GM18498 (cell line): ENCODE measurements at regions not wholly inside any gene's neighbourhood (a gene's known extent, or its start where the extent isn't known, plus 50 kb on each side); places are given as distances from the start of the nearest gene placed in this dataset.

Experiments
- ATAC-seq: cut with Tn5 transposase; IDR thresholded peaks from one replicate; pipeline ENCODE4 v1.9.1; 2021; ENCODE audit warnings: mild to moderate bottlenecking, moderate library complexity; ENCODE audit not compliant: unreplicated experiment

GRCh38 chr9:663541-663940 lies 178.0 kb upstream of the DMRT1 start:
- ATAC-seq = no peak

- ATAC-seq = no peak
Measured at GRCh38 chr9:665296-665695, 176.2 kb upstream of the DMRT1 start.

DNA sequence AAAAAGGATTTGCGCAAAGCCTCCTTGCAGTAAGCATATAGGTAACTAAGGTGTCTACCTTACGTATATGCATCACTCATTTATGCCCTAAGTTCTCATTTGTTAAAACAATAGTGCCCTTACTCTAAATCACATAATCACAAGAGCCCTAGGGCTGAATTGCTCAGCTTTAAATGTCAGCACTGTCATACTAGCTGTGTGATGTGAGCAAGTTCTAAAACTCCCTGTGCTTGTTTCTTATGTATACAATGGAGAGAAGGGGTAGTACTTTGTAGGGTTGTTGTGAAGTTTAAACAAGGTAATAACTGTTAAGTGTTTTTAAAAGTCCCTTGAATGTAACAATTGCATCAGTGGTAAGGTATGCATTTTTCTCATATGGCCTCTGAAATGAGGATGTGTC lies 169.5 kb upstream of the DMRT1 start:
- no peak for ATAC-seq

DNA sequence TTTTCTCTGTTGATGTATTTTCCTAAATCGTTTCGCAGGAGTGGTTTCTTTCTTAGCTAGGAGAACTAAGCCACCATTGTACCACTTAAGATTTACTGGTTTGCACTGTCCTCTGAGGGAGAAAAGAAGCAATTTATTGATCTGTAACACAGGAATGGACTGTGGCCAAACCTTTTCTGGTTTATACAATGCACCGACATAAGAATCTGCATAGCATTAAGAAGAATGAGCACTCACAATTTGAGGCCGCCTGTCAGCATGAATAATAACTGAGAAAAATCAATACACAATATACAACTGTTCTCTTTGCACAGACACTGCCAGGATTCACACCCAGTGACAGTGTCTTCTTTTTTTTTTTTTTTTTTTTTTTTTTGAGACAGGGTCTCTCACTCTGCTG lies 168.6 kb upstream of the DMRT1 start:
- ATAC-seq = no peak

GRCh38 chr9:673264-673965 lies 168.1 kb upstream of the DMRT1 start:
- no peak for ATAC-seq

DNA sequence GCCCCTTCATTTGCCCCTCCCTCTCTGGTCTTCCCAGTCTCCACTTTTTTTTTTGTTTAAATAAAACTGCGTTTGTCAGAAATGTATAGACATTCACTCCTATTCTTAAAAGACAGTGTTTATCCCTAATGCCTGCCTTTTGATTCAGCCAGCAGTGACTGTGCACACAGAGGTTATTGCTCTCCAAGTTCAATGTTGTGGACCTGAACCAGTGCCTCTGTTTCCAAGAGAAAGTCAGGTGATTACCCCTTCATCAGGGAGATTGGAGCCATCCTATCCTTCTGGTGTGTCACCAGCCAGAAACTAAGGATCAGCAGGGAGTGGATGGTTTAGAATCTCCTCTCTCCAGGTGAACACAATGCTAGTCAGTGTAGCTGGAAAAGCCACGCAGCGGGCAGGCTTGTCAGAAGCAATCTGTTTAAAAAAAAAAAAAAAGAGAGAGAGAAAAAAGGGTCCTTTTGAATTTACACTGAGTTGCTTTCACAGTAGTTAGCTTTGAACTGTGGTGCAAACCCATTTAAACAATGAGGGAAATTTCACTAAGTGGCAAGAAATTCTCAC lies 167.5 kb upstream of the DMRT1 start:
- ATAC-seq = no peak

- no peak for ATAC-seq
Measured at GRCh38 chr9:675697-676370, 165.7 kb upstream of the DMRT1 start.

- ATAC-seq = no peak
Measured at GRCh38 chr9:676780-677438, 164.6 kb upstream of the DMRT1 start.

GRCh38 chr9:677461-678097 lies 163.9 kb upstream of the DMRT1 start:
- ATAC-seq = no peak

DNA sequence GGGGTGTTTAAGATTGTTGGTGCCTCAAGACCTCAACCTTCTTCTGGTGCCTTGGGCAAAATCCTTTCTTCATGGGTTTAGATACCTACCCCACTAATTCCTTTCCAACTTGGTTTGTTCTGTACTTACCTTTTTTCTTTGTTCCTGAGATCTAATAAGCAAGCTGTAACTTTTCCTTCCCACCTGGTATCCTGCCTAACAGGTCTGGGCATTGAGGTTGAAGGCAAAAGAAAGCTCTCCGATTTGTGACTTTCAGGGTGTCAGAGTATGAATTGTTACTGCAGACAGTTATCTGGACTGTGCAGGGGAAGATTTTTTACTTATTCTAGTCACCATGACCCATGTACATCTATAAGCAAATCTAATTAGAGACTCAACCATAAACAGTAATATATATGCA lies 162.6 kb upstream of the DMRT1 start:
- ATAC-seq = no peak

GRCh38 chr9:679462-679861 lies 162.0 kb upstream of the DMRT1 start:
- ATAC-seq = no peak

DNA sequence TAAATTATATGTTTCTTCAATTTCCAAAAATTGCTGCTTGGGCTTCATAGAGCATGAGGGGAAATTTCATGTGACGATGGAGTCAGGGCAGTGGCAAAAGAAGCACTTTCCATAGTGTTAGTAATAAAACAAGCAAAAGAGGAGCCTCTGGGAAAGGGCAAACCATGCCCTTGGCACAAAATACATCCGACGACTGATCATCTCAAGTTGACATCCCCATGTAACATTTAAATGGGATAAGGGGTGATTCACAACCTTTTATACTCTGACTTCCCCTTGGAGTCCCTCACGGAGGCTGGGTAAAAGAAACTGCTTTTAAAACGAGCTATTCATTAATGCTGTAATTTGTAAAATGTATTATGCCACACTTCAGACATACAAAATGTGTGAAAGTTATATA lies 161.4 kb upstream of the DMRT1 start:
- ATAC-seq = no peak

DNA sequence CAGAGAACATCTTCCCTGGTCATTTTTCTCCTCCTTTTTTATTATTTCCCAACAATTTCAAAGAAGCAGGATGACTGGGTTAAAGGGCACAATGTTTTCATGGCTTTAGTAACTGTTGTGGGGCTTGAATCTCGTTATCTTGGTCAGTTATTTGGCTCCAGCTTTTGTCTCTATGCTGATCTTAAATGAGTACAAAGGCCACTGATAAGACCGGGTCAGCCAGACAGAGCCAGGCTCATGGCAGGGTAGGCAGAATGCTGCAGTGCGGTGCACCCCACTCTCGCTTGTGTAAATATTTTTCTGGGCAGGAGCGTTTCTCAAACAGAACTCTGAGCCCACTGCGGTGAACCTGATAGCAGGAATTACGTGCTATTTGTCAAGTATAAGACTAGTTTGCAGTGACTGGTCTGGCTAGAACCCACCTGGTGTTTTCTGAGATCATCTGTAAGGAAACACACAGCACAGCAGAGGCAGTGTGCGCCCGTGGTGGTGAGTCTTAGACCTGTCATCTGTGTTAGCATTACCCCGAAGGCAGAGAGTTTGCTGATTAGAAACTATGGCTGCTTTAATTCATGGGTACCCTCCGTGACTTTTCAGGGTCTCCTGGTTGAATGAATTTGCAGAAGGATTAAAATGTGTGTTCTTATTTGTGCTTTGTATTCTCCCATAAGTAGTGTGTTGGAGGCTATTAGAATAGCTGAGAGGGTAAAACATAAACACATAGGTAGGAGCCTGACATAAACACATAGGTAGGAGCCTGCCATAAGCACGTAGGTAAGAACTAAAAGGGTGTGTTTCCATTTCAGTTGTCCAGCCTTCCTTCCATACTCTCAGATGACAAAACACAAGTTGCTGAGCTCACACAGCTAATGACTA lies 158.6 kb upstream of the DMRT1 start:
- ATAC-seq = no peak

DNA sequence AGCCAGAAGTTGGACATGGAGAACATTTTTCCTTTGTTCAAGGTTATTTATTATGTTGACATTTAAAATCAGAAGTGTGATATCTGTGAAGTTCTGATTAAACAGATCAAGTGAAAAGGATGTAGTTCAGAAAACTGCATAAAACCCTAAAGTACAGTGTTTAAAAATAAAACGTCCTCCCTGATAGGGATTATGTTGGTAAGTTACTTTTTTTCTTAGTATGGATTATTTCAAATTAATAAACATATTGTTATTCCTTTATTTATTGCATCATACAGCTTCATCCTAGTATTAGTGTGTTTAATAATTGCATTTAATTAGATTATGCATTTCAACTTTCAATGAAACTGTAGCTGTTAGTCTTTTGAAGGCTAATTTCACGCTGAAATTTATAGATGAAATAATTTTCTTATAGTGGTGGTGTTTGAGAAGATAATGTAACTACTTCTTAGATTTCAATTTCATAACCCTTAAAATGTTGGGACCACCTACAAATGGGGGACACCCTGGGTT lies 157.9 kb upstream of the DMRT1 start:
- no peak for ATAC-seq

DNA sequence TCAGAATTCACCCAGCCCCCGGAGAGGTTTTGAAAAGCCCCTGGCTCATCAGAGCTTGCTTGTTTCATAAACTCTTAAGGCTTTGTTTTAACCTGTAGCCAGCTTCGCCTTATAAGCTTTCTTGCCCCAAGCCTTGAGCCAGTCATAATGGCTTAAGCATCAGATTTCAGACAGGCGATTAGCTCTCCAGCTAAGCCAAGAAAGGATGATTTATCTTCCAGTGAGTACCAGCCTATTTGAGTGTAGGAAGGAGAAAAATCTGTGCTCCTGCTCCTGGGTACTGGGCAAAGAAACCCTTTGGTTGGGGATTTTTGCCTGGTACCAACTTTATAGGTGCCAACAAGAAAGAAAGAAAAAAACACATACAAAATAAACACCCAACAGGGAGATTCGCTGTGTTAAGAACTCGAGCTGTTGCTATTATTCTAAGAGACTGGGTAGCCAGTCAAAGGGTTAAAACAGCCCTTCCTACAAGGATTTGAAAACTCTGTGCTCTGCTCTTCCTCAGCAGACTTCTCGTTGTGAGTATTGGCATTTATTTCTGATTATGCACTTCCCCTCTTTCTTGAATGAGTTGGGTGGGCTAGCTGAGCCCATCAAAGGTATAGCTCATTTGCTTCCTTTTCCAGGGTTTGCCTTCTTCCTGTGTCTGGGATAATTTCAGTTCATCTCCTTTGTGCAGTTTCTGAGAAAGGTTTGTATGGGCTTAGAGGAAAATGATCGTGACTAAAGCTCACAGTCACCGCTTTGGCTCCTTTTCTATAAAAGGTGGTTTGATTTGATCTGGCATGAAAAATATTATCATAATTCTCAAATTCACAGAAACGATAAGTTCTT lies 157.2 kb upstream of the DMRT1 start:
- ATAC-seq = no peak

DNA sequence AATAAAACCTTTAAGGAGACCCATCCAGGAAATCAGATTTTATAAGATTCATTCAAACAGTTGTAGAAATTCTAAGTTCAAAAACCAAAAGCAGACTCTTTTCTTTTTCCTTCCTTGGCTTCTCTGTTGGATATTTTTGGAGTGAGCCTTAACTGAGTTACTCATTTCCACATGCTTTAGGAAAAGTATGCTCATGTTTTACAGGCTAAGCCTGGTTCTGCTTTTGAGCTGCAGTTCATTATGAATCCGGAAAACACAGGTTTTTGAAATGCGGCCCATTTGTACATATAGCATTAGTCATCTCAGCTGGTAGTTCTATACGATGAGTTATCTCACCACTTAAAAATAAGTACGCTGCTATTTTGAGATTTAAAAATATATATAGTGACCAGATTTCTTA lies 156.6 kb upstream of the DMRT1 start:
- no peak for ATAC-seq

- no peak for ATAC-seq
Measured at GRCh38 chr9:686321-686813, 155.1 kb upstream of the DMRT1 start.

- ATAC-seq = no peak
Measured at GRCh38 chr9:687034-687785, 154.3 kb upstream of the DMRT1 start.

DNA sequence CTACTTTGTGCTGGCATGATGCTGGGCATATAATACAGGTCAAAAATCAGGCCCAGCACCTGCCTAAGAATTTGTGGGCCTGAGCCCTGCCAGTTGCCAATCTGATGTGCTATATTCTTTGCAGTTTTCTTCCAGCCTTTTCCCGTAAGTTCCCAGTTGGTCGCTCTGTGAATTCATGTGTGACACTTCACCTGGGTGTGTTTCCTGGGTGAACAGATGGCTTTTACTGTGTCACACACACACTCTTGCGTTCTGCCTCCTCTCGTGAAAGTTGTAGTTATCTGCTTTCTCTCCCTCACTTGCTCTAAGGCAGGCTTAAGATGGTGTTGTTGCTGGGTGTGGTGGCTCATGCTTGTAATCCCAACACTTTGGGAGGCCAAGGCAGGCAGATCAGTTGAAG lies 153.5 kb upstream of the DMRT1 start:
- no peak for ATAC-seq
